Fibroblast of peridontal ligament (primary cell): ENCODE measurements at regions not wholly inside any gene's neighbourhood (a gene's known extent, or its start where the extent isn't known, plus 50 kb on each side); places are given as distances from the start of the nearest gene placed in this dataset.
A peak's percentile ranks its signal among the peaks of the same experiment; 100 is the strongest.
"Not testable (repeated sequence)": the region's sequence is repeated elsewhere in the genome, so short reads cannot be mapped to it uniquely, and the experiment has no call there.

Experiments
- DNase-seq: peaks from one replicate; pipeline ENCODE4 v3.0.0-alpha.2; 2010; ENCODE audit errors: extremely low read depth

DNA sequence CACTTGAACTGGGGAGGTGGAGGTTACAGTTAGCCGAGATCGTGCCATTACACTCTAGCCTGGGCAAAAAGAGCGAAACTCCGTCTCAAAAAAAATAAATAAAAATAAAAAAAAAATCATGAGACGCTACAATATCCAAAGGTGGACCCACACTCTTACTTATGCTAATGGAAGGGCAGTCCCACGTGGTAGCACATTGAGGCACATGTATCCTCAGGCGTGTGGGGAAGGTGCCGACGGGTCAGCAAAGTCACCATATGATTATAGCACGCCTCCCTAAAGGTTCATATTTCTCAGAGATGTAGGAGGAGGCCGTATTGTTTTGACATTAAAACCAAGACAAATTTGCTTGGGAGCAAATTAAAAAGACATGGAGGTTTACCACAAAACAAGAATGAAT, 201.6 kb downstream of the LRRC70 start:
- no peak for DNase-seq

DNA sequence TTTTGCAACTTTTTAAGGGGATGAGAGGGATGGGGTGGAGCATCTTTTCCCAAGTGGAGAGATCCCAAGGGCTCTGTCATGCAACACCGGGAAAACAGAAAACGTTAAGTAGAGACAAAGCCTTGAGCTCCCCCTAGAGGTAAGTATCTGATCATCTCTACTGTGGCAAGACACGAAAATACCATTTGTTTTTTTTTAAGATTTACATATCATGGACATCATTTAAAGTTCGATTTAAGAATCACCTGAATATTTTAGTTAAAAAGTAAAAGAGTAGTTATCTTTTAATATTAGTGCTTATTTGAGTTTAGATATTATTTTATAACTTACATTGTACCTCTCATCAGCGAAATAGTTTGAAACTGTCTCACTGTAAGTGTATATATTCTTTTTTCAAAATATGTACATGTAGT, 200.4 kb downstream of the LRRC70 start:
- peak; percentile 78 for DNase-seq

DNA sequence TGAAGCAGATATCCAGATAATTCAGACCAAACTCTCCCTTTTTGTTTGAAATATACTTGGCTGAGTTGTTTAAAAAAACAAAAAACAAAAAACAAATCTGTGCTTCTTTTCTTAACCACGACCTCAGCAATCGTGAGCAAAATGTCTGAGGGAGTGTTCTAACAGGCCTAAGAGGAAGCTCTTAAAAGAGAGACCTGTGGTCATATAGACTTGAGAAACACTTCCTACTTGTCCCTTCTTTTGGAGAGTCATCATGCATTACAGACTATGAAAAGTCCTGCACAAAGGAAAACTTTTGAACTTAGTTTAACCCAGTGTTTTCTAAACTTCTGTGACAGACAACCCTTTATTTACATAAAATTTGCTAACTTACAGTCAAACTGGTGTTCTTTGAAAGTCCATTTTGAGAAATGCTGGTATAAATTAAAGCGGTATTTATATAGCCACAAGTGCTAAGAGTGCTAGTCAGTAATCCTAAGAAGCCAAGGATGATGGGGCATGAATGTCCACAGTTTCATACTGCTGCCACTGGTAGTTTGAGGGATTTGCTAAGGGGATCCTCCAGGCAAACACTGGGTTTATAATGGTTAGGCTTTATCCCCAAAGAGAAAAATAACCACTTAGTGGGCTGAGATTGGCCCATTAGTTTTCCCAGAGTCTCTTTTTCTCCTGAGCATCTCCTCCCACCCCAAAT, 199.8 kb downstream of the LRRC70 start:
- no peak for DNase-seq

DNA sequence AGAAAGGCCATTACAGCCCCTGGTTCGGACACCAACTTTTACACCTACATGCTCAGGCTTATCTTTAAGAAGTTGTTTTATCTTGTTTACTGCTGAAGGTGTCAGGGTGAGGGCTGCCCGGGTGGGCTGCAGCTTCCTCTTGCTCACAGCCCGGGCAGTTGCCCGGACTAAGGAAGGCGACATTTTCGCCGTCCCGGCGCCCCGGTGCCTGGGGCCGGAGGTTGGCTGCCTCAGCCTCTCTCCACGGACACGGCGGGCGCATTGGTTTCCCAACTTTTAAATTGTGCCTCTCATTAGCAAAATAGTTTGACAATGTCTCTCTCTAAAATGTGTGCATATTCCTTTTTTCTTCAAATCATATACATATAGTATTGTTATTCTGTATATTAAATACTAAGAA, 198.5 kb downstream of the LRRC70 start:
- not testable (repeated sequence) for DNase-seq

DNA sequence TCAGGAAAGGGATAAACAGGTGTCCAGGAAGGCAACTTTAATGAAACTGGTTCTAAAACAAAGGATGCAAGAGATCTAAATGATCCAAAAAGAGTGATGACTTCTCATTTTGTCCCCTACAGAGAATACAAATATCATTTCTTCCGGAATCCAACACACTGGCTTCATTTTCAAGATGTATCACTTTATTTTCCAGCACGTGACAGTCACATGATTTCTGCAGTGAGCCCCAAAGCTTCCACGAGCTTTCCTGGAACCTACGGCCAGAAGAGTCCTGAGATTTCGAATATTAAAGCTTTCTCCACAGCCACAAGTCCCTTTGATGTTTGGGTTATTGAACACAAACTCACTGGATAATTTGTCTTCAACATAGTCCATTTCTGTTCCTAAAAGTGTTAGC, 198.0 kb downstream of the LRRC70 start:
- not testable (repeated sequence) for DNase-seq

DNA sequence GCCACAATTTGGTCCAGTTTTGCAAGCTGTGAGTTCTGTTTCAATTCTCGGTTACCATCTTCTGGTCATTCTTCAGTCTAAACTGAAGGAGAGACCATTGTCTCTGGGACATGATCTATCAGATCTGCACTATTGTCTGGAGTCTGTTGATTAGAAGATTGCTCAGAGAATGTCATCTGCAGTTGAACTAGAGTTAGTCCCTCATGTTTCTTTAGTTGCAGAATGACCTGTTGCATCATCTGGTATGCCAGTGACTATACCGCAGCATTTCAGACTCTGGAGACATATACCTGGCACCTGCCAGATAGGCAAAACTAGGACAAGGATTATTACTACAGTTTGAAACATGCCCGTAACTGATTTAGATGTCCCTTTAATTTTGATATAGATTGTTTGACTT, 194.8 kb downstream of the LRRC70 start:
- DNase-seq, result no peak

DNA sequence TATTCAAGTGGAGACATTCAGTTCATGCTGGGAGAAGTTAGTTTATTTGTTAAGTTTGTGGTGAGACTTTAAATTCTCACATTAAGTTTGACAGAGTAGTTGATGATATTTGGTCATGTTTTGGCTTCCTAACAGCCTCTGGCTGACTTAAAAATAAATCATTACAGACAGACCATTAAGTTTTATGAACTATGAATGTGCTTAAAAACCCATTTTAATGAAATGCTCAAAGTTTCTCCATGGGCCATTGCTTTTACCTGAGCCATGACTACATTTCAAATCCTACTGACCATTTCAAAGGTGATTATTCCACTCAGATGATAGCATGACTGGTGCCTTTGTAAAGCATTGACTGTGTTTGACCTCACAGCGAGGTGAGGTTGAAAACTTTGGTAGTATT, 192.7 kb downstream of the LRRC70 start:
- DNase-seq, result no peak

DNA sequence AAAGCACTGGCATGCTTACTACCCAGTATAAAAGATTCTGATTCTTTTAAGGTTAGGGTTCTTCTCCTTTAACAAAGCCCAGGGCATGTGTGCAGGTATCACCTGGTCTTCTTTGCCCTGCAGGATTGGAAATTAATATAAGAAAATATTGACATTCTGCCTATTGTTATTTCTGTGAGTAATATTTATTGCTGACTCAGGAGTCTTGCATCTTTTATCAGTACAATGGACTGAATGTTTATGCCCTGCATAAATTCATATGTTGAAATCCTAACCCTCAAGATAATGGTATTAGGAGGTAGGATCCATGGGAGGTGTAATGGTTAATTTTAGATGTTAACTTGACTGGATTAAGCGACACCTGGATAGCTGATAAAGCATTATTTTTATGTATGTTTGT, 189.0 kb downstream of the LRRC70 start:
- no peak for DNase-seq

DNA sequence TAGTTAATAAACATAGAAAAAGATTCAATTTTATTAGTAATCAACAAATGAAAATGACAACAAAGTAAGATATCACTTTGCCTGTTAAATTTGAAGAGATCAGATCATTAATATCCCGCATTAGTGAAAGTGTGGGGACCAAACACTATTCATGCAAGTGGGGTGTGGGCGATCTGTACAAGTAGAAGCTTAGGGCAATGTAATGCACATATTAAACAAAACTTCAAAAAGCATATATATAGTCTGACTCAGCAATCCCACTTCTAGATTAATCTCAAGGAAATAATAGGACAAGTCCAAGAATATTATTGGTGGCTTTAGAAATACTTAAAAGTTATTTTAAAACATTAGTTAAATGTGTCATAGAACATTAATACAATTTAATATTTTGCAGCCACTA, 188.5 kb downstream of the LRRC70 start:
- no peak for DNase-seq

DNA sequence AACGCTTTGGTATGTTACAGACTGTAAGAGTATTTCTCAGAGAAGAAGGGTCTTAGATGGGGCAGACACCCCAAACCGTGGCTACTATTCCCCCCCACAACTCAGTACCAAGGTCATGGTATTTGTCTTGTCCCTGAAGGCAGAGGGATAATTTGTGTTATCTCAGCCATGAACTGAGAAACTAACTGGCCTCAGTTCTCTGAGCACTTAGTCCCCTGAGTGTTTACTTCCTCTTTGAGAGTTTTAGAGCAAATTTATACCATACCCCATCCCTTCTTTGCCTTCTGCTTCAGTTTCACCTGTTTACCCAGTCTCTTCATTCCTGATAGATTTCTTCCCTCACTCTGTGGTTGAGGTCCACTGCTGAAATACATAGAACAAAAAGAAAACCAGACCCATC, 183.9 kb downstream of the LRRC70 start:
- no peak for DNase-seq

DNA sequence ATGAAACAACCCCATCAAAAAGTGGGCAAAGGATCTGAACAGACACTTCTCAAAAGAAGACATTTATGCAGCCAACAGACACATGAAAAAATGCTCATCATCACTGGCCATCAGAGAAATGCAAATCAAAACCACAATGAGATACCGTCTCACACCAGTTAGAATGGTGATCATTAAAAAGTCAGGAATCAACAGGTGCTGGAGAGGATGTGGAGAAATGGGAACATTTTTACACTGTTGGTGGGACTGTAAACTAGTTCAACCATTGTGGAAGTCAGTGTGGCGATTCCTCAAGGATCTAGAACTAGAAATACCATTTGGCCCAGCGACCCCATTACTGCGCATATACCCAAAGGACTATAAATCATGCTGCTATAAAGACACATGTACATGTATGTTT, 179.1 kb downstream of the LRRC70 start:
- not testable (repeated sequence) for DNase-seq

DNA sequence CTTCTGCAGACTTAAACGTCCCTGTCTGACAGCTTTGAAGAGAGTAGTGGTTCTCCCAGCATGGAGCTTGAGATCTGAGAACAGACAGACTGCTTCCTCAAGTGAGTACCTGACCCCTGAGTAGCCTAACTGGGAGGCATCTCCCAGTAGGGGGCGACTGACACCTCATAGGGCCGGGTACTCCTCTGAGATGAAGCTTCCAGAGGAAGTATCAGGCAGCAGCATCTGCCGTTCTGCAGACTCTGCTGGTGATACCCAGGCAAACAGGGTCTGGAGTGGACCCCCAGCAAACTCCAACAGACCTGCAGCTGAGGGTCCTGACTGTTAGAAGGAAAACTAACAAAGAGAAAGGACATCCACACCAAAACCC, 174.4 kb downstream of the LRRC70 start:
- DNase-seq, result not testable (repeated sequence)

DNA sequence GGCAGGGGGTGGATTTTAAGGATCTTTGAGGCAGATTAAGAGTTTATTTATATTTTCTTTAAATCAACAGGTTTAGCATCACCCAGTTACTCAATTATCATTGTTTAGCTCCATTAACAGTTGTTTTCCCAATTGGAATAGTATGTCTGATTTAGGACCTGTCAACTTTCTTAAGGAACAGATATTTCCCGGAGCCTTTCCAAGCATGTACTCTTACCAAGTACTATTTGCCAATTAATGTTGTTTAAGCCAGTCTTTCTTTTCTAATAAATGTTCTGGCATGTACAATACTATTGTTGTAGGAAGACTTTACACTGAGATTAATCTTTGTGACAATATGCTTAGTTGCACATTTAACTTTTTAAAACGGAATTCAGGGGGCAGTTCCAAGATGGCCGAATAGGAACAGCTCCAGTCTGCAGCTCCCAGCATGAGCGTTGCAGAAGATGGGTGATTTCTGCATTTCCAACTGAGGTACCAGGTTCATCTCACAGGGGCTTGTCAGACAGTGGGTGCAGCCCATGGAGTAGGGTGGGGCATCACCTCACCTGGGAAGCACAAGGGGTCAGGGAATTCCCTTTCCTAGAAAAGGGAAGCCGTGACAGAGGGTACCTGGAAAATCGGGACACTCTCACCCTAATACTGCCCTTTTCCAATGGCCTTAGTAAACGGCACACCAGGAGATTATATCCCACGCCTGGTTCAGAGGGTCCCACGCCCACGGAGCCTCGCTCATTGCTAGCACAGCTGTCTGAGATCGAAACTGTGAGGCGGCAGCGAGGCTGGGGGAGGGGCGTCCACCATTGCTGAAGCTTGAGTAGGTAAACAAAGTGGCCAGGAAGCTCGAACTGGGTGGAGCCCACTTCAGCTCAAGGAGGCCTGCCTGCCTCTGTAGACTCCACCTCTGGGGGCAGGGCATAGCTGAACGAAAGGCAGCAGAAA, 173.7 kb downstream of the LRRC70 start:
- not testable (repeated sequence) for DNase-seq

DNA sequence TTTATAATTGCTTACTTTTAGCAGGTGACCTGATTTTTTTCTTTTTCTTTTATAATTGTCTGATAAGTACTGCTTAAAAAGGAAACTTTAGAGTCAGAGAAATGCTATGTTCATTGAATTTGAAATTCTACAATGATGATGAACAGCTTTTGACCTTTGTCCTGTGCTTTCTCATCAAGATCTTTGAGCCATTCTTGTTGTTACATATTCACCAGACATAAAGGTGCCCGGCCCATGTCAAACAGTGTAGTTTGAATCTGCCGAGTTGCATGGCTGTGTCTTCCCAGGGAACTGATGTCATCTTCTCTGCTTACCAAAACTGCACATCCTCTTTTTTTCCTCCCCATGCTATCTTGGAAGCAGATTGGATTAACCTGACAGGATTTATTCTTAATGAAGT, 163.6 kb downstream of the LRRC70 start:
- DNase-seq, result no peak

DNA sequence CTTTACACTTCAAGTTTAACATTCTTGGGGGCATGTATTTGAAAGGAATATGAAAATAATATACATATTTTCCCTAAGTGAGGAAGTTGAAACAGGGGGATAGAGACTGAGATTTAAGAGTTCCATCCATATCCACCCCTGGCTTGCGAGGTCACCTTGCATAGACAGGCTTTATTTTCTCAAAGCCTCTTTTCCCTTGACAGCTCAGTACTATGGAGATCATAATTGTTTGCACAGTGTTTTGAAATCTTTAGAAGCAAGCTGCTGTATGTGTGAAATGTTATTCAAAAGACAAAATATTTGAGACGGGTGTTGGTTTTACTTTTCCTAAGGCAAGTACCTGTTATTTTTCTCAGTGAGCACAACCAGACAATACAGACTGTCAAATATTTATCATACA, 163.1 kb downstream of the LRRC70 start:
- no peak for DNase-seq

DNA sequence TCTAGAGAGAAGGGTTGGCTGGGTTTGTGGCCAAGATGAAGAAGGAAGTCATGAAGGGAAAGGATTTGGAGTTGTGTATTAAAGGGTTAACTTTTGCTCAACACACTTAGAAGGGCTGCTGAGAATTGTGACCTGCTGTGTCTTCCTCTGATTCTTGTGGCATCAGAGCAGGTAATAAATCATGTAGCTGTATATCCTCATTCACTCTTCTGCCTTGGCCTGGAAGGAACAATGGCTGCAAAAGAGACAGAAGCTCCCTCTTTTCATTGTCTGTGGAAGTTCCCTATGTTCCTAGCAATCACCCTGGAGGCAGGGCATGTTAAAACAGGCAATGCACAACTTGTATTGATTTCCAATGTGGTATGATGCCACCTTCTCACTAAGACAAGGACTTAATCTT, 159.1 kb downstream of the LRRC70 start:
- DNase-seq, result no peak

DNA sequence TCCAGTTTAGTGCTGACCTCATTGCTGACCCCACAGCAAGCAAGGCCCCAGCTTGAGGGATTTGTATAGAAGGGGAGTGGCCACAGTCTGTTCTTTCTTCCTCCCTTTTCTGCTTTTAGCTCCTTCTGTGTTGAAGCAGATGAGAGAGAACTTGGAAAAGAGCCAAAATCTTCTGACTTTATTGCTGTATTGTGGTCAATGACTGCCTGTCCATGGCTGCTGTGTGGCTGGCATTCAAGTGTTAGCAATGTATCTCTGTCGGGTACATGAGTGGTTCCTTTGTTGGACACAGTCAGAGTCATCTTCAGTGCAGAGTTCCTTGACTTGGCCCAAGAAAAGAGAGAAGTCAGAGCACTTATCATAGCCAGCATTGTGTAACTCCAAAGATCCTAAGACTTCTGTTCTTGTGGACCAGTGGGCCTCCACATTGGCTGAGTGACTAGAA, 154.1 kb downstream of the LRRC70 start:
- no peak for DNase-seq

DNA sequence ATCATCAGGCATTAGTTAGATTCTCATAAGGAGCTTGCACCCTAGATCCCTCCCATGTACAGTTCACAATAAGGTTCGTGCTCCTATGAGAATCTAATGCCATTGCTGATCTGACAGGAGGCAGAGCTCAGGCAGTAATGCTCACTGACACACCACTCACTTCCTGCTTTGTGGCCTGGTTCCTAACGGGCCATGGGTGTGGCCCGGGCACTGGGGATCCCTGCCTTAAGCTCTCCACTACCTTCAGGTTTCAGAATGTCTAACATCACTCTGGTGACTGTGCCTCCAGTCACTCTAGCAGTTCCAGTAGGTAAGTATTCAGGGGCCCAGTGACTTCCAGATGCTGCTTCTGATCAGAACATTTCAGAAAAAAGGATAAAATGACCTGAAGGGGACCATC, 152.4 kb downstream of the LRRC70 start:
- DNase-seq, result no peak

DNA sequence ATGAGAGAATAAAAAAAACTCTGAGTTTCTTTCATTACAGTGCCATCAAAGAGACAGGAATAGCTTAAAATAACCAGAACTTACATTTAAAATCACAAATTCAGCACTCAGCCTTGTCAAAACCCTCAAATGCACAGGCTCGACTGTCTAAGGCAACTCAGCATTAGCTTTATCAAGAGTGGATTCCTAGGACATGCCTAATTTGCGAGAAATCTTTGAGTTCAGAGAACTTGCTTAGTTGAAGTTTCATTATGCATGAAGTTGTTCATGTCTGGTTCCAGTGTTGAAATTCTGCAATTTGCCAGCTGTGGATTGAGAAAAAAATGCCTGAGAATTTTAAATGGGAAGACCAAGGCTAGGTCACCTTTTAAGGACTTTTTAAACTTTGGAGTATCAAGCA, 151.1 kb downstream of the LRRC70 start:
- DNase-seq, result no peak

DNA sequence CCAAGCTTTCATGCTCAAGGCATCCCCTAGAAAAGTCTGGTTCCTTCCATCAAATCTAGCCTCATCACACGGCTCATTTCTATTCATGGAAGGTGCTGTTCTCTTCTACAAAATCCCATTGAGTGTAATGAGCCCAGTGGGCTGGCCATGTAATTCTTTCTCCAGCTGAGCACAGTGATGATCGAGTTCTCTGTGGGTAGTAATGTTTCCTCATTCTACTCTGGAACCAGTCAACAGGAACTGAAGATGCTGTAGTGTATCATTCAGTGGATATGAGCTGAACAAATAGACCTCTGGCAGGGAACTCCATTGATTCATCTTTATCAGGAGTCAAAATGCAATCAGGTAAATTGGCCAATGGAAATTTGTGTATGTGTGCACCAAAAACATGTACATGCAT, 149.2 kb downstream of the LRRC70 start:
- no peak for DNase-seq

DNA sequence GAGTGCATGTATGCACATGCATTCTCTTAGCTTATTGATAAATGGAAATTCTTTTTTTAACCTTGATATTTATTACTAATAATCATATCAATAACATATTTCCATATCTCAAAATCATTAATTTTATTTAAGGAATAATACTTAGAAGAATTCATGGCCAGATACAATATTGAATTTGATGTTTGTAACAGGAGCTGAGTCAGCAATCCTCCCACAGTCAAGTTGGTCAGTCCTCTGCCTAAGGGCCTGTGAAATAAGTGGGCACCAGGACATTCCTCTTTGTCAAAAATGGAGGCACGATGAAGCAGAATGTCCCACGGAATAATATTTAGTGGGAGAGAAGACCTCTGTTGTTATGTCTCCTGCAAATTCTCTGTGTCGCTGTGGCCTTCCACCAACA, 148.6 kb downstream of the LRRC70 start:
- no peak for DNase-seq

DNA sequence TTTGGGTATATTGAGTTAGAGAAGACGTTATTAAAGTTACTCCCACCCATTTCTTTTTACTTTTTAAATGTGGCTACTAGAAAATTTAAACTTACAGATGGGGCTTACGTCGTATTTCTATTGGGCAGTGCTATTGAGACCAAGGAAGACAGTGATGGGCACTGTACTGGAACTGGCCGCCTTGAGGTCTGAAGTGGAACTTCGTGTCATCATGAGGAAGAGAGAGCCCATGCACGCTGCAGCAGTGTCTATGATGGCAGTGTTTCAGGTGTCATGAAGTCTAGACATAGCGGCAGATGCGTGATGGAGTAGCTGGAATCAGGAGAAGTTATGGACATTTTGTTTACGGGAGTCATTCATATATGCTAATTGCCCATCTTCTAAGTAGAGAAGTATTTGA, 143.7 kb downstream of the LRRC70 start:
- no peak for DNase-seq

DNA sequence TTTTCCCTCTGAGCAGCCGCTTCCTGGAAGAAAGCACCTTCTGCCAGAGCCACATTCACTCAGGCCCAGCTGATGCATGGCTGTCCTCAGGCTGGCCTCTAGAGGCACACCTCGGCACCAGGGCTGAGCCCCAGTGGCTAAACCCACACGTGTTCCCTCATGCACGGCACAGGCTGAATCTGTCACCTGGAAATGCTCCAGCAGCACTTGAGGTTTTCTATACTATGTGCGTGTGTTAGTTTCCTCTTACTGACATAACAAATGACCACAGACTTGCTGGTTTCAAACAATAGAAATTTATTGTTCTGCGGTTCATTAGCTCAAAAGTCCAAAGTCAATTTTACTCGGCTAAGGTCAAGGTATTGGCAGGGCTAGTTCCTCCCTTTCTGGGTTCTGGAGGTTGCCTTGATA, 141.4 kb downstream of the LRRC70 start:
- no peak for DNase-seq
